K562 (cell line): ENCODE measurements at regions not wholly inside any gene's neighbourhood (a gene's known extent, or its start where the extent isn't known, plus 50 kb on each side); places are given as distances from the start of the nearest gene placed in this dataset.

ENCODE experiments used
- ARHGAP35 ChIP-seq: fragments of 450-650 bp; IDR thresholded peaks from 2 replicates; pipeline ENCODE4 v1.6.1; 2018; ENCODE audit not compliant: partially characterized antibody
- ARID3B ChIP-seq: fragments of 250-450 bp; sonication (Bioruptor Pico); IDR thresholded peaks from 2 replicates; pipeline ENCODE4 v1.4.0; 2020; ENCODE audit warnings: borderline replicate concordance
- ATF3 ChIP-seq, 2 experiments: fragments of 450-650 bp in 1 of 2; sonication (generic) in 1 of 2; formaldehyde crosslinking in 1 of 2; IDR thresholded peaks in 1 of 2; conservative IDR thresholded peaks in 1 of 2; 2 replicates each; pipeline versions ENCODE4 v1.6.1 to v1.8.1; 2016 to 2023; ENCODE audit warnings: mild to moderate bottlenecking in 2 of 2, moderate library complexity in 2 of 2, inconsistent platforms in 1 of 2, missing genetic modification reagents in 1 of 2
- CC2D1A ChIP-seq: fragments of 450-650 bp; IDR thresholded peaks from 2 replicates; pipeline ENCODE4 v1.6.1; 2017; ENCODE audit warnings: mild to moderate bottlenecking
- COPS2 ChIP-seq: fragments of 450-650 bp; conservative IDR thresholded peaks from 2 replicates; pipeline ENCODE4 v1.6.1; 2016; ENCODE audit warnings: mild to moderate bottlenecking, moderate library complexity
- JUND ChIP-seq, 2 experiments: IDR thresholded peaks; 2 replicates in 1 of 2; 3 replicates in 1 of 2; pipeline ENCODE4 v1.6.1; 2011; ENCODE audit warnings: borderline replicate concordance in 2 of 2, low read depth in 2 of 2, low read length in 2 of 2, improper control_type of control experiment in 1 of 2, missing biosample characterization in 1 of 2, missing genetic modification characterization in 1 of 2, missing genetic modification reagents in 1 of 2
- KDM4B ChIP-seq, 2 experiments: fragments of 450-650 bp in 1 of 2; sonication (generic) in 1 of 2; IDR thresholded peaks; 2 replicates each; pipeline ENCODE4 v1.6.1; 2016 to 2017; ENCODE audit warnings: borderline replicate concordance in 2 of 2, antibody characterized with exemption in 1 of 2, low read depth in 1 of 2, mild to moderate bottlenecking in 1 of 2
- POLR2B ChIP-seq: fragments of 450-650 bp; IDR thresholded peaks from 2 replicates; pipeline ENCODE4 v1.6.1; 2018; ENCODE audit warnings: low read depth; ENCODE audit not compliant: partially characterized antibody
- PTTG1 ChIP-seq: fragments of 450-650 bp; IDR thresholded peaks from 2 replicates; pipeline ENCODE4 v1.6.1; 2016; ENCODE audit warnings: low read depth, mild to moderate bottlenecking, missing genetic modification characterization, missing compliant biosample characterization
- STAT5A ChIP-seq: IDR thresholded peaks from 2 replicates; pipeline ENCODE4 v1.6.1; 2012; ENCODE audit warnings: low read length, inconsistent platforms, borderline replicate concordance
- TAF15 ChIP-seq: fragments of 200-400 bp; formaldehyde crosslinking; IDR thresholded peaks from 2 replicates; pipeline ENCODE4 v1.6.1; 2017; ENCODE audit warnings: mild to moderate bottlenecking, low read depth, low read length, moderate library complexity
- TBL1XR1 ChIP-seq, 2 experiments: IDR thresholded peaks; 2 replicates each; pipeline ENCODE4 v1.6.1; 2012; ENCODE audit warnings: improper control_type of control experiment in 2 of 2, low read length in 2 of 2, mild to moderate bottlenecking in 1 of 2
- YY1 ChIP-seq, 3 experiments: IDR thresholded peaks; 2 replicates each; pipeline ENCODE4 v1.6.1; 2011; ENCODE audit warnings: low read length in 2 of 3, mild to moderate bottlenecking in 2 of 3, moderate library complexity in 2 of 3, borderline replicate concordance in 1 of 3, control low read depth in 1 of 3, low read depth in 1 of 3; ENCODE audit not compliant: insufficient read depth in 3 of 3, insufficient replicate concordance in 2 of 3, control insufficient read depth in 1 of 3, insufficient read length in 1 of 3; ENCODE audit errors: extremely low read depth in 1 of 3
- ZBTB40 ChIP-seq, 2 experiments: fragments of 450-650 bp in 1 of 2; sonication (generic) in 1 of 2; formaldehyde crosslinking in 1 of 2; IDR thresholded peaks; 2 replicates each; pipeline versions ENCODE4 v1.7.1 to v1.9.0; 2016 to 2022; ENCODE audit warnings: inconsistent platforms in 1 of 2, mild to moderate bottlenecking in 1 of 2, missing genetic modification reagents in 1 of 2
- ZNF695 ChIP-seq: fragments of 450-650 bp; formaldehyde crosslinking; IDR thresholded peaks from 2 replicates; pipeline ENCODE4 v1.4.0; 2020; ENCODE audit warnings: mild to moderate bottlenecking, moderate library complexity

- TF ChIP-seq ZBTB40 (IDR thresholded peaks at IDR 0.05) = peak; percentile 99
- peak; percentile 98 for TF ChIP-seq ZBTB40 (CRISPR knock-in tag; IDR thresholded peaks at IDR 0.05)
- TF ChIP-seq ZNF695 (CRISPR knock-in tag) = no peak
- TF ChIP-seq POLR2B = no peak
- TF ChIP-seq STAT5A = 0 out of 2 replicates have a peak, but pooled peaks have one; percentile 12
- TF ChIP-seq ATF3 (IDR thresholded peaks at IDR 0.05) = no peak
- TF ChIP-seq ATF3 (CRISPR knock-in tag; conservative IDR thresholded peaks at IDR 0.05) = no peak
- no peak for TF ChIP-seq COPS2
- TF ChIP-seq ARID3B (CRISPR knock-in tag) = no peak
- TF ChIP-seq JUND (IDR thresholded peaks at IDR 0.05; ENCODE audit: borderline replicate concordance, low read depth, low read length) = 0 out of 2 replicates have a peak, but pooled peaks have one; percentile 18
- no peak; the same call in 2 of the 3 replicates for TF ChIP-seq JUND (tag; IDR thresholded peaks at IDR 0.05; ENCODE audit: borderline replicate concordance, low read depth, low read length)
- no peak for TF ChIP-seq KDM4B (IDR thresholded peaks at IDR 0.05; ENCODE audit: borderline replicate concordance in 2 of 2, low read depth in 1 of 2)
- TF ChIP-seq ARHGAP35 = no peak
- TF ChIP-seq TBL1XR1 (IDR thresholded peaks at IDR 0.05; ENCODE audit: low read length in 2 of 2) = no peak
- TF ChIP-seq TAF15 = no peak
- peak; percentile 16; the same call in 1 of the 2 replicates for TF ChIP-seq CC2D1A
- peak in 1 of 3 experiments; percentile 33 for TF ChIP-seq YY1 (IDR thresholded peaks at IDR 0.05; ENCODE audit: borderline replicate concordance in 1 of 3, control insufficient read depth in 1 of 3, extremely low read depth in 1 of 3, insufficient read depth in 3 of 3, insufficient read length in 1 of 3, insufficient replicate concordance in 2 of 3, low read depth in 1 of 3, low read length in 2 of 3)
- no peak for TF ChIP-seq PTTG1 (tag)
Measured at GRCh38 chr1:185533596-185533995, 200.6 kb upstream of the HMCN1 start (continued).
